NCI-H1105 treated with DMSO at 0.1 percent for 48 hours (cell line): ENCODE measurements at regions not wholly inside any gene's neighbourhood (a gene's known extent, or its start where the extent isn't known, plus 50 kb on each side); places are given as distances from the start of the nearest gene placed in this dataset.
"Not testable (repeated sequence)": the region's sequence is repeated elsewhere in the genome, so short reads cannot be mapped to it uniquely, and the experiment has no call there.

Source experiments
- DNase-seq: peaks from one replicate; lab custom pipeline; 2025; lab: John Stamatoyannopoulos, UW

DNA sequence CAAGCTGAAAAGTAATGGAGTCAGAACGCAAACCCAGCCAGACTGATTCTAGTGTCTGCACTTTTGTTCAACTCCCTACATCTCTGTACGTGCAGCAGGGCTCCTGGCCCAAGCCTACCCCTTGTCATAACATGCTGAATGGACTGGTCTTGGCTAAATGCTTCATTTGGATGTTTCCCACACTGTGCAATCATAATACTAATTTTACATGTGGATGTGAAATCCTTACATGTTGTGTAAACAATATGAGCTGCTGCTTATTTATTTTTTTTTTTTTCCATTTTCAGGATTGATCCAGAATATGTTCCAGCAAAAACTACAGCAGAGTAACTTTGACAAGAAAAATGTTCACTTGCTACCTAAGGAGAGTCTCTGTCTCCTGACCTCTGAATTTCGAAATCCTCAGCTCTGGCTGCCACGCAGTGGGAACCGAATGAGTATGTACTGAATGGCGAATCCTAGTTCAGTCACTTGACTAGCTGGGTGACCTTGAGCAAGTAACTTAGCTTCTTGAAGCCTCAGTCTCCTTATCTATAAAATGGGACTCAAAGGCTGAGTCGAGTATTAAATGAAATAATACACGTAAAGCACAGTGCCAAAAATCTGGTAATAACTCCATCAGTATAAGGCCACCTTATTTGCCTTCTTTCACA, 133.4 kb downstream of the EHF start:
- no peak for DNase-seq

- DNase-seq: no peak
Measured at GRCh38 chr11:34750692-34751405, 130.0 kb downstream of the EHF start.

GRCh38 chr11:34749666-34750659, 129.1 kb downstream of the EHF start:
- DNase-seq: no peak

DNA sequence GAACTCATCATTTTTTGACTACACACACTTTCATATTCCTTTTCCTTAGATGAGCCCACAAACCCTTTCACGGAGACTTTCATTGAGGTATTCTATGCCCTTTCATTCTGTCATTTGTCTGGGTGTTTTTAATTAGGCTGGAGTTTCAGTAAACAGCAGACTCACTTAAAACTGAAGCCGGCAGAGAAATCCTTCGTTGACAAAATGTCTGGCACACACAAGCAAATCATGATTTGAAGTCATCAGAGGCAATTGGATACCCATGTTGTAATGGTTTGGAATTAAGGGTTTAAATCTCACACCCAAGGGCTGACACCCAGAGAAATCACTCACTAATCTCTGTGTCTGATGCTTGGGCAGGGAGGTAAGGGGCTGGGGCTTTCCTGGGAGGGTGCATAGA, 127.1 kb downstream of the EHF start:
- no peak for DNase-seq

DNA sequence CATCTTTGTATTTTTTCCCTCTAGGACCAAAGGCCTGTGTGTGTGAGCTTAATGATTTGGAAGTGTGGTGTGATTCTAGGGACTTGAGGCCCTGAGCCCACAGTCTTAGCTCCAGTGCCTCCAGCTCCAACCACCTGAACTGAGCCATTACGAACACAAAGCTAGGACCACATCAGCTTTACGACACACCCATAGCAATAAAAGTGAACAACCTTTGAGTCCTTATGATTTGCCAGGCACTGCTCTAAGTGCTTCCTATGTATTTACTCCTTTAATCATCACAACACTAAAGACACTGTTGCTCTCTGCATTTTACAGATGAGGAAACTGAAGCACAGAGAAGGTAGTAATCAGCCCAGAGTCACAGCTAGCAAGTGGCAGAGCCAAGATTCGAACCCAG, 126.4 kb downstream of the EHF start:
- no peak for DNase-seq

DNA sequence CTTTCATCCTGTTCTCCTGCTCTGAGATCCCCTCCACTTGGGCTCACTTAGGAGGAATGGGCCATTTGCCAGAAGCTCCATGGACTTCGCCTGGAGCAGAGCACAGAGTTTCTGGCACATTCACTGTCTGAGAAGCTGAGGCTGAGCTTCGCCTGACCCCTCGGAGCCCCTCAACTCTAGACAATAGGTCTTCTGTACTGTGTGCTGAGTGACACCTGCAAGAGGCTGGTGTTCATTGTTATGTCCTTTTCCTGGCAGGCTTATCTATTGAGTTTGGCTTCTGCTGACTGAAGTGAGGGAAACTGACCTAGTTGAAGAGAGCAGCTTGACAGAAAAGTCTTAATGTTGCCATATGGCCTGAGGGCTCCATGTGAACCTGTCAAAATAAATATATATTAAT, 124.3 kb downstream of the EHF start:
- no peak for DNase-seq

DNA sequence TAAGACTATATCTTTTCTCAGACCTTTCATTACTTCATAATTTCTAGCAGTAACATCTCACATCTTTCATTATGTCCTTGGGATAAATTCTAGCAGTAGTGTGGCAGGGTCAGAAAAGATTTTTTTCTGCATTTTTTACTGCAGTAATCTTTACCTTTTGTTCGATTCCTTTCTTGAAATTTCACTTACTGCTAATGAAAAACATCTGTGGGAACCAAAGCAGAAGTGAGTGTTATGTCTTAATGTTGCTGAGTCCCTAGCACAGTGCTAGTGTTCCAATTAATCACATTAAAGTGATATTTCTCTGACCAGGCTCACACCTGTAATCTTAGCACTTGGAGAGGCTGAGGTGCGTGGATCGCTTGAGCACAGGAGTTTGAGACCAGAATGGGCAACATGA, 123.6 kb downstream of the EHF start:
- DNase-seq: no peak

GRCh38 chr11:34738237-34738636, 117.3 kb downstream of the EHF start:
- DNase-seq: no peak

DNA sequence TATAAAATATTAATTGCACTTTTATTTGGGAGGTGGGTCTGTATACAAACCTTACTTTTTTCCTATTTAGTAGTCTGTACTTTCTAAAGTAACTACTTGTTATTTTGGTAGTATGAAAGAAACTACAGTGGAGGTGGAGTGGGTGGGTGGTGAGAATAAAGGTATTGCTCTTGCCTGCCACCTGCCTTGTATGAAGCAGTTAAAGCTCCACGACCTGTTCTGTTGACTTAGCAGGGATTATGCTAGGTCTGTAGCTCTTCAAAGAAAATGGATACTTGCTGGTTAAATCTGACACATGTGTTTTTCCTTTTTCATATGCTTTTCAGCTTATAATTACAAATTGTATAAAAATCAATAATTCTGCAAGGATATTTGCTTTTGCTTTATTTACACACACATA, 111.9 kb downstream of the EHF start:
- DNase-seq: peak; percentile 48

DNA sequence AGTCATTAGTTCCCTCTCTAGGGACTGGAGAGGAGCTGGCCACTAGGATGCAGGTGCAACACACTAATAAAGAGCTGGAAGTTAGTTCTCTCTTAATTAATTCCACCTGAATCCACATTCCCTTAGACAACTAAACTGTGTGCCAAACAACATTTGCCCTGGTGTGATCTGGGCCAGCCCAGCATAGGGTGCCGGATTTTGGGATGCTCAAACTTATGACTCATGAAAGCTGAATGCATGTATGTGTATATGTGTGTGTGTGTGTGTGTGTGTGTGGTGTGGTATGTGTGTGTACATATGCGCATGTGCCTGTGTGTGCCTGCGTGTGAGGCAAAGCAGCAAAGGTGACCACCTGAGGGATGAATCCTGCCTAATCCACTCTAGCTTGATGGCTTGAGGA, 110.7 kb downstream of the EHF start:
- DNase-seq: no peak

- no peak for DNase-seq
Measured at GRCh38 chr11:34730544-34731295, 109.8 kb downstream of the EHF start.

GRCh38 chr11:34728609-34729008, 107.7 kb downstream of the EHF start:
- peak; percentile 11 for DNase-seq

GRCh38 chr11:34727228-34727737, 106.4 kb downstream of the EHF start:
- no peak for DNase-seq

DNA sequence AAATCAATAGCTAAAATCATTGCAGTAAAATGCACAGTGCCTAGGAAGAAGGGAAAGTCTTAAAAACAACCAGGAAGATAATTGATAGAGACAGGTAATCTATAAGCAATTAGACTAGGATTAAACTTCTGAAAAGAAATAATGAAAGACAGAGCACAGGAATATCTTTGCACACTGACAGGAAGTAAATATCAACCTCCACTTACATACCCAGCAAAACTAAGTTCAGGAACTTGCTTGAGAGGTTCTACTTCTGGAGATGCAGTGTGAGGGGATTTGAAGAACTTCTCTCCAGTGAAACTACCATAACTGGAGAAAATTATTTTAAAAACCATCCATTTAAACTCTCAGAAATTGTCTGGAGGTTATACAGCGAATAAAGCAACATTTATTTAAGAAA, 104.1 kb downstream of the EHF start:
- DNase-seq: no peak

DNA sequence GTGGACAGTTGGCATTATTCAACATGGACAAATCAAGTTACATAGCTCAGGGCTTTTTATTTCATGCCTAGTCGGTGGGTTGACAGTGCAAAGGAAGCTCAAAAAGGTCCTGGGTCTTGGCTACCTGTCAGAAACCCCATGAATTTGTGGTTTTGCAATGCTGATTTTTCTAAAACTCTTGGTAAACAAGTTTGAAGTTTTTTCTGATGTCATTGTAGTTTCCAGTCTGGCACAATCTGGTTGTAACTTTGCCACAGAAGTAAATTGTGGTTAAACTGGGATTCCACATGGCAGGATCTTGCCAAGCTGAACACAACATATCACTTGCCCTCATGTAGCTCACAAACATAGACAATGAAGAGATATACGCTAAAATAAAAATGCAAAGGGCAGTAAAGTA, 100.8 kb downstream of the EHF start:
- no peak for DNase-seq

DNA sequence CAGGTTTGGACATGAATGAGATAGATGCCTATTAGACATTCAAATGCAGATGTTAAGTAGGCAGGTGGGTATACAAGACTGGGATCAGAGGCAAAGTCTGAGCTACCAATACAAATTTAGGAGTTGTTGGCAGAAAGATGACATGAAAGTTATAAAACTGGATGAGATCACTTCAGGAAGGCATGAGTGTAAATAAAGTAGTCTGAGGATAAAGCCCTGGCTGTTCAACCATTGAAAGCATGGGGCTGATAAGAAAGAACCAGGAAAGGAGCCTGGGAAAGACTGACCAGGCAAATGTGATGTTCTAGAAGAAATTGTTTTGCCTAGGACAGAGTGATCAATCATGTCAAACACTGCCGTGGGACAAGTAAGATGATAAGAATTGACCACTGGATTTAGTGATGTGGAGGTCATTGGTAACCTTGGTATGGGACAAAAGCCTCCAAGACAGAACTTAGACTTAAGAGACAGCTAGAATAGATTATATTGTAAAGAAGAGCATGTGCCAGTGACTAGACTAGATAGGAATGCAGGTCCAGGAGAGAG, 98.5 kb downstream of the EHF start:
- no peak for DNase-seq

- DNase-seq: not testable (repeated sequence)
Measured at GRCh38 chr11:34713631-34714030, 92.7 kb downstream of the EHF start.
